GM18873 (cell line): ENCODE measurements at regions not wholly inside any gene's neighbourhood (a gene's known extent, or its start where the extent isn't known, plus 50 kb on each side); places are given as distances from the start of the nearest gene placed in this dataset.

Experiments used
- ATAC-seq: cut with Tn5 transposase; IDR thresholded peaks from one replicate; pipeline ENCODE4 v1.9.1; 2021; ENCODE audit warnings: mild to moderate bottlenecking, moderate library complexity, moderate number of reproducible peaks; ENCODE audit not compliant: unreplicated experiment, low FRiP score

DNA sequence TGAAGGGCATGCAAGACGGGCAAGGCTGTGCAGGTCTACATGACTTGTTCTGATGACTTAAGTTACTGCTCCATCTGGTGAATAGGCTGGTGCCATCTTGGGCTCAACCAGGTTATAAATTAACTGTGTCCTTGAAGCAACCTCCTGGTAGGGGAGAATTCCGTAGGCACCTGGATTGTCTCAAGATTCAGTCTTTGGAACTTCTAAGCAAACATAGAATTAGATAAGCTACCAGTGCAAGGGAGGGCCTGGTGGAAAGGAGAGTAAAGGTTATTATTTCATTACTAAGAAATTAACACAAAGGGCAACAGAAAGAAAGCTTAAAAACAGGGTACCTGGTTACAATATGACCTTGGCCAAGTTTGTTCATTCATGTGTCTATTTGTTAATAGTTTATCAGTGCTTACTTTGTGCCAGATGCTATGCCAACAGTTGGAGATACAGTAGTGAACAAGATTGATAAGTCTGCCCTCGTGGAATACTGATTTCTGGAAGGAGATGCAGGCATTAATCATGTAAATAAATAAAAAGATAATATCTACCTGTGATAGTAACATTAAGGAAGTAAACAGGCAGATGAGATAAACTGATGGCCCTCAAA lies 107.0 kb upstream of the PALS2 start:
- ATAC-seq: no peak

DNA sequence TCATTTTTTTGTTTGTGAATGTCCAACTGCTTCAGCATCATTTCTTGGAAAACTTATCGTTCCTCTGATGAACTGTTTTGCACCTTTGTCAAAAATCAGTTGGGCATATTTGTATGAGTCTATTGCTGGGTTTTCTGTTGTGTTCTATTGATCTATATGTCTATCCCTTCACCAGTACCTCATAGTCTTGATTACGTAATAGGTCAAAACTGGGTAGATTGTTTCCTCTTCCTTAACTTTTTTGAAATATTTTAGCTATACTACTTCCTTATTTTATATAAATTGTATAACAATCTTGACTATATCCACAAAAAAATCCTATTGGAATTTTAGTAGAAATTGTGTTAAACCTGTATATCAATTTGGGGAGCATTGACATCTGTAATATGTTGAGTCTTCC lies 104.1 kb upstream of the PALS2 start:
- no peak for ATAC-seq

DNA sequence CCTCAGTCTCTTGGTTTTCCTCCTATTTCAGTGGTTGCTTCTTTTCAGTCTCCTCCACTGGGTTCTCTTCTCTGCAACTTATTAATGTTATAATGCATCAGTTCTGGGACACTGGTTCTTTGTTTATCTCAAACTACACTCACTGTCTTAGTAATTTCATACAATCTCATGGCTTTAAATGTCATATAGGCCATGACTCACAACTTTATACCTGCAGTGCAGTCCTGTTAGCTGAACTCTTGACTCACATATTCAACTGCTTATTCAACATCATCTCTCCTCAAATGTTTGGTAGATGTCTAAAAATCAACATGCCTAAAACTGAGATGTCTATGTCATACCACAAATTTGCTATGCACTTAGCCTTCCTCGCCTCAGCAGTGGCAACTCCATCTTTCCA lies 101.2 kb upstream of the PALS2 start:
- ATAC-seq: no peak

DNA sequence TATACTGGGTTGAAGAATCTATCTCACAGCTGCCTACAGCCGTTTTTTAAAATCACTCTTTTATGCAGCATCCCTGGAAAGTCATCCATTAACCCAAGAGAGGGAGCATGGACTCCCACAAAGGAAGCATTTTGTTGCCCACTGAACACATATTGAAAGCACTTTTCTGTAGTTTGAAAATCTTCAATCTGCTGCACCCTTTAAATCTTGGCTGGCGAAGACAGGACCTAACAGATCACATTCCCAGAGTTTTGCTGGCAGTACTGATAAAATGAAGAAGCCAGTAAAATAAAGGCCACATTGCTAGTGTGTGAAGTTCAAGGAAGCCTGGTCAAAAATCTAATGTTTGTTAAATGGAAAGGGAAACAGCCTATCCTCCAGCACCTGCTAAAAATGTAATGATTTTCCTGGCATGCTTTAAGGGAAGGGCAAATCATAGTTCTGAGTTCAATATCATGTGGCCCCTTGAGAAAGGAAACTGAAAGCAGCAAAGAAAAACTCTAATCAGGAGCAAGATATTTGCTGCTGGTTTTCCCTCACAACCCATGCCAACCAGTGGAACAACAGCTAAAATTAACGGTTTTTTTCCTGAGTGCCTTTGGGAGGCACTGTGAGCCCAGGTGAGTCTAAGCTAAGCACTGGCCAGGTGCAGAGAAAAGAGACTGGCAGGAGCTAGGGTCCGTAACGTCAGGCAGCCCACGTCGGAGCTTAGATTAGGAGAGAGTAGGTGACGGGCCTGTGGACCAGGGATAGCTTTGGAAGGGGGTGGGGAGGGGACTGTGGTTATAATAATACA lies 97.9 kb upstream of the PALS2 start:
- no peak for ATAC-seq

DNA sequence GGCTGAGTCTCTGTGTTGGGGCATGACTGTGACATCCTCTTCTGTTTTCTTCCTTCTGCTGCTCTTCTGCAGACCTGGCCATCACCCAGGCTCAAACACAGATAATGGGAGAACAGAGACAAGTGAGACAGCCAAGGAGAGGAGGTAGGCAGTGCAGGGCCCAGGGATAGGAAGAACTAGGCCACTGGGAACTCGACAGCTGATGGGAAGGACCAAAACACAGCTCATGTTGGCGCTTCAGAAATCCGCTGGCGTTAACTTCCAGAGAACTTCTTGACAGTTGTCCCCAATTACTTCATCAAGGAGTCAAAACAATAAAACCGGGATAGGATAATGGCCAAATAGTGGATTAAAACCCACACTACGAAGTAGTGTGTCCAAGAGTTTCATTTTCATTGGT lies 97.0 kb upstream of the PALS2 start:
- ATAC-seq: no peak

DNA sequence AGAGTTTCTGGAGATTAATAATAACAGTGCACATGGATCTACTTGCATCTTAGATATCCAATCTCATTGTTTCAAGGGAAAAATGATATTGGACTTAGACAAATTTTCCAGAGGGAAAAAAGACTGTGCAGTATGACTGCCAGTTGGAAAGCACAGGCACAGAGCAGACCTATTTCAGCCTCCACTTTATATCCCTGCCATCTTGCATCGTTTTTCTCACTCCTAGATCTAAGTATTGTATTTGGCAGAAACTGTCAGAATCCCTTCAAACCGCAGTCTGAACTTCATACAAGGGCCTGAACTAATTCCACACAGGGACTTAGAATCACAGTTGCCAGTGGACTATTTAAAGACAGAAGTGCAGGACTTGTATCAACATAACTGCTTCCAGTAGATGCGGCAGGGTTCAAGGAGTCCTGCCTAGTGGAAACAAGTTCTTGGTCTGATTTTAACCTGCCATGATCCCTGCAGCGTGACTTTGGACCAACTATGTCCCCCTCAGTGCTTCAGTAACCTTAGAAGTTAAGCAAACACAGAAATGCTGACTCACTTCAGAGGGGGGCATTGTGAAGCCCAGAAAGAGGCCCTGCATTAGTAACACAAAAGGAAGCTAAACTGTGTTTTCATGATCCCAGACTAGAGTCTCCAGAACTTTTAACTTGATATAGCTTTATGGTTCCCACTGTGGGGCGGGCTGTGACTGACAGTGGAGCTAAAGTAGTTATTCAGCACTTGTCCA lies 95.7 kb upstream of the PALS2 start:
- no peak for ATAC-seq

DNA sequence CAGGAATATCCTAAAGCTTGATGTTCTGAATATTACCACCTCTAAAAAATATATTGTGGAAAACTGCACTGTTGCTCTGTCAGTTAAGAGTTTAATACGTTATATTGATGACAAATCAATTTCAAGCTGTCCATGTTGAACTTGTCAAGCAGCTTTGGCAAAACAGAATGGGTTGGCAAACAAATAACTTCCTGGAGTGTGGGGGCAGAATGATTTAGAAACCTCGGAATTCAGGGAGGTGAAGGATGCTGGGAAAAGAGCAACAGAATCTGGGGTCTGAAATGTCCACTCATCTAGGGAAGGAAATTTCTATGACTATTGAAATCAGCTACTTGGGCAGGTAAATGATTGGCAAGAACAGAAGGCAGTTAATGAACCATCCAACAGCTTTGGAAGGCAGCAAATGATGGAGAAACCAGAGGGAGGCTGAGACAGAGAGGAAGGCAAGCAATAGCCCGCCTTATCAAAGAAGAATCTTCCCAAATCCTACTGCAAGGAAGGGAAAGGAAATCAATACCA lies 95.1 kb upstream of the PALS2 start:
- no peak for ATAC-seq

DNA sequence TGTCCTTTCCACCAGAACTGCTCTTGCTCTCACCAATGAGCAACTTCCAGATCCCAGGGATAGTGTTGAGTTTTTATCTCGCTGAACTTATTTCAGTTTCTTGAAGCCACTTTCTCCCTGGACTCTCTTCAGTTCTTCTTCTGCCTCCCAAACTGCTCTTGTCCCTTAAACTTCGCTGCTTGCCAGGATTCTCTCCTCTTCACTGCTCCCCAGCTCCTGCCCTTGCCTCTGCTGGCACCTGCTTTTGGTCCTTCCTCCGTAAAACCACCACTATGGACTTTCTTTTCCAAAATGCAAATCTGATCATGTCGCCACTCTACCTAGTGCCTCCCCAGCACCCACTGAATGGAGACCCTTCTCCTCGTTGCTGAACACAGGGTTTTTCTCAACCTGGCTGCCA lies 92.8 kb upstream of the PALS2 start:
- ATAC-seq: no peak

DNA sequence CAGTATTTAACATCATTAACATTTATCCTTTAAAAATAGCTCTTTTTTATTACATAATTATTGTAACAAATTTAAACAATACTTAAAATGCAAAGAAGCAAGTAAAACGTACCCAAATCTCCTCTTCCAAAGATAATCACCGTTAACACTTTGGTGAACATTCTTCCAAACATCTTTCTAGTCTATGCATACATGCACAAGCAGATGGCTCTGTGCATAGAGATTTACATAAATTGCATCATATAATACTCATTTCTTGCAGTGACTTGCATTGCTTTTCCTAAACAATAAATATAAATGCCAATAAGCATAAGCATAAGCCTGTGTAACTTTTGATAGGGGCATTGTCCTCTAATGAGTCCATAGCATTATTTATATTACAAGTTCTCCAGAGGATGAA lies 89.4 kb upstream of the PALS2 start:
- no peak for ATAC-seq

DNA sequence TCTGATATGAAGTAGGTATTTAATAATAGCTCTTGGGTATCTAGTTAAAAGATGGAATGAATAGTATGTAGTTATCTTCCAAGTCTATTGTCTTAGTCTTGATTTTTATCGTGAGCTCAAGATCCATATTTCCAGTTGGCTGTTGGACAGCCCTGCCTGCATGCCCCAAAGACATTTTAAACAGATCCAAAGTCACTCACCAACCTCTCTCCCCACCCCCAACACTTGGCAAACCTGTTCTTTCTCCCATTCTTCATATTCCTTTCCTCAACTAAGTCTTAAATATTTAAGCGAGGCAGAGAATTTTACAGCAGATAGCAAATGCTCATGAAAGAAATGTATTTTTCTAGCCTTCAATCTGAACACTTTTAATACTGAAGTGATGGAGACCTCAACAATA lies 80.7 kb upstream of the PALS2 start:
- no peak for ATAC-seq

DNA sequence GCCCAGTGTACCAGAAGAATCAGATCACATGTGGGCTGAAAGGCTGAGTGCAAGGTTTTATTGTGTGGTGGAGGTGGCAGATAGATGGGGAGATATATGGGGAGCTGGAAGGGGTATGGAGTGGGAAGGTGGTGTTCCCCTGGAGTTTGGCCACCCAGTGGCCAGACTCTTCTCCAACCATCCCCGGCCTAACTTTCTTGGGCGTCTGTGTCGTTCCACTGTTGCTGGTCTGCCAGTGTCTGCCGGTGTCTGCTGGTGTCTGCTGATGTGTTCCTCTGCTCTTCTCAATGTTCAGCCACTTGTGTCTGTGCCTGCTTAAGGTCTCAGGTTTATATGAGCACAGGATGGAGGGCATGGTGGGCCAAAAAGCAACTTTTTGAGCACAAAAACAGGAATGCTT lies 78.4 kb upstream of the PALS2 start:
- no peak for ATAC-seq

DNA sequence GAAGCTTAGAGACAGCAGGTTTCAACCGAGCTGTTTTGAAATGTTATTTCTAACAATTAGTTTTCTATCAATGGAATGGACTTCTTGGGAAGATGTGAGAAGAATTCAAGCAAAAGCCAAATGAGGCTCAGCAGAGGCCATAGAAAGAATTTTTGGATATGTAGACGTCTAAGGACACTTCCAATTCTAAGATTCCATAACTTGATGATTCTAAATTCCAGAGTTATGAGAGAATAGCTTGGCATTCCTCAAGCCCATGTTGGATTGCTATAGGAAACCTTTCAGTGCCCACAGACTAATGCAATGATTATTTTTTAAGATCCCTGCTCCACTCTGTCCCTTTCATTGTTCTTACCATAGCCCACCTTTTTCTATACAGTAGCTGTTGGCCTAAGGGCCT lies 77.2 kb upstream of the PALS2 start:
- no peak for ATAC-seq

DNA sequence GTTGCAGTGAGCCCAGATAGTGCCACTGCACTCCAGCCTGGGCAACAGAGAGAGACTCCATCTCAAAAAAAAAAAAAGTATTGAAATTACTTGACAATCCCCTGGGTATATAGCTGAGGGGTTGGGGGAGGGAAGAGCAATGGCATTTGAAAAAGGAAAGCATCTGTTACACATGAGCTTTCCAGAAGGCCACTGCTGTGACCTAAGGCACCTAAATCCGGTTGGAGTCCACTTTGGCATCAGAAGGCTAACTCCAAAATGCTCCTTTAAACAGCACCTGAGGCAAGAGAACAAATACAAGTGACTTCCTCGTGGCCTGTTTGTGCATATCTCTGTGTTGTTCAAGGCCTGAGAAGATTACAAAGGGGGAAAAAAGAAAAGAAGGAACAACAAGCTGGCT lies 74.8 kb upstream of the PALS2 start:
- ATAC-seq: no peak

DNA sequence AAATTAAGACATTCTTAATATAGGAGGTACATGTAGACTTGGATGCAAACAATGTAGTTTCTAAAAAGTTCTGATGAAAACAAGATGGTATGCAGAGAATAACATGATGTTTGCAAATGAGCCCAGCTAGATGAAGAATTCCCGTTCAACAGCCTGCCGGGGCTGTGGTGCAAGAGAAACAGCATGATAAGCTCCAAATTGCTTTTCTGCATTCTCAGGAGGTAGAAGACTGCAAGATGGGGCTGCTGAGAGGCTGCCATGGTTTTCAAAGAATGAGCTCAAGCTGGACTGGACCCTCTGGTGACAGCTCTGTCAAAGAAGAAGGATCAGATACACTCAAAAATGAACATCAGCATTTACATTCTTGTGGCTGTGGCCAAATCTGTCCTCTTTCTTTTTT lies 73.4 kb upstream of the PALS2 start:
- no peak for ATAC-seq

DNA sequence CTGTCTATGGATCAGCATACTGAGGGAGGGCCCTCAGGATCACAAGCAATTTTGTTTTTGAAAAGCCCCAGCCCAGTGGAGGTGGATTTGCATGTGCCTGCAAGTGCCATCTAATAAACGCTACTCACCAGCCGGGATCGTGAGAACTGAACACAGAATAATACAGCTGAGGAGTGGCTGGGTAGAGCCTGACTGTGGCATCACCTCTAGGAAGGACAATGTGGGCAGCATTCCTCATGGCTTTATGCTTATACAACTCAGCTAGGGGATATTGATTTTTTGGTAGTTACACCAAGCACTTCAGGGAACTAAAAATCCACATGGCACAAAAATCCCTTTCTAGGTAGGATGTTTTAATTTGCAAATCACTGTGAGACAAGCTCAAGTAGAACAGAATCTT lies 72.7 kb upstream of the PALS2 start:
- no peak for ATAC-seq

DNA sequence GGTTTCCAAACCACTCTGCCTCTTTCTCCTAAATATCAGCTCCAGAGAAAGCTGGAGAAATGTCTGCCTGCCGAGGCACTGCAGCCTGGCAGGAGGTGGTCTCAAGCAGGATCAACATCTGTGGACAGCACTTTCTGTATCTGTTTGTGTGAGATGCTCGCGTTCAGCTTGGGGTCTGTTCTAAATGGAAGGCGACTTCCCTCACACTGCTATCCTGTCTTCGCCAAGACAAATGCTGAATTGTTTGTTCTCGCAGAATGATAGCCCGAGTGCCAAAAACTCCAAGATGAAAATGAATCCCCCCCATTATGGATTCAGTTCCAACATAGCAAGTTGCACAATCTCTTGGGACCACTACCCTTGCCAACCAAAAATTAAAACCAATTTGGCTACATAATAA lies 72.2 kb upstream of the PALS2 start:
- ATAC-seq: no peak

DNA sequence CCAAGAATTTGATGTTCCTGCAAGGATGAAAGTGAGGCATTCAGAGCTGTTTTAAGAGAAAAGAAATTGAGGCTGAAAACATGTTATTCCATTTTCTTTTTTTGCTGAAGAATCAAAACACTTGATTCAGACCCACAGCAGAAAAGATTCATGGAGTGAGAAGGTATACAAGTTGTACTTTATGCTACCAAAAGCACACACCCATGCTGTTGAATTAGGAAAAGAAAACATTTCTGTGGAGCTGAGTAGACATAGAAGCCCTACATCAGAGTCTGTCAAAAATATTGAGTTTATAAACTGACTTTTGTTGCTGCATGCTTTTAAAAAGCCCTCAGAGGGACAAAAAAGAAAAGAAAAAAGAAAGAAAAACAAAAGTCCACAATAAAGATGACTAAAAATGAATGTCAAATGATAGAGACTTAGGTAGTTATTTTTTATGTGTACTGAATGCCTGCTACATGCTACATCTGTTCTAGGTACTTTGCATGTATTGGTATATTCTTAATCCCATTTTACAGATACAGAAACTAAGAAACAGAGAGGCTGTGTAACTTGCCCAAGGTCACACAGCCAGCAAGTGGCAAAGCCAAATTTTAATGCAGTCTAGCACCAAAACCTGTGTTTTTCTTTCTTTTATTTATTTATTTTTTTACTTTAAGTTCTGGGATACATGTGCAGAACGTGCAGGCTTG lies 71.7 kb upstream of the PALS2 start:
- ATAC-seq: no peak

DNA sequence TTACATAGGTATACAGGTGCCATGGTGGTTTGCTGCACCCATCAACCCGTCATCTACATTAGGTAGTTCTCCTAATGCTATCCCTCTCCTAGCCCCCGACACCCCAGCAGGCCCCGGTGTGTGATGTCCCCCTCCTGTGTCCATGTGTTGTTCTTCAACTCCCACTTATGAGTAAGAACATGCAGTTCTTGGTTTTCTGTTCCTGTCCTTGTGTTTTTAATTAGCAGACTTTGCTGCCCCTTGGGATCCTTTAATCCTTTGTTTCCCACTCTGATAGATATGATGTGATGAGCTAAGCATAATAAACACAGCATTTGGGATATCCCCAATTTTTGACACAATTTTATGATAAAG lies 71.1 kb upstream of the PALS2 start:
- ATAC-seq: no peak

DNA sequence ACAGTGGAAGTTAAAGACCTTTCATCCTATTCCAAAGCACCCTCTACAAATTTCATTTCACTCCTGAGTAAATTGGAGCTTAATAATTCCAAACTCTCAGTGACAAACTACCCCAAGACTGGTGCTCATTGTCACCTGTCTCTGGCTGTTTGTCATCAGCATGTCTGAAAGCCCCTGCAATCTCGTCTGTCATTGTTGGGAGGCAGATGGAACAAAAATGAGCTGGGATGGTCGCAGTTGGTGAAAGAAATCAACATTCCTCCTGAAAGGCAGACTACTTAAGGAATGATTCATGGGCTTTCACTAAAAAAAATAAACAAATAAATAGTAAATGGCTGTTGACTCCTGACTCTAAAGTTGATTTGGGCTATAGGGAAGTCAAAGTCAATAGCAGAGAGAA lies 69.7 kb upstream of the PALS2 start:
- ATAC-seq: no peak

DNA sequence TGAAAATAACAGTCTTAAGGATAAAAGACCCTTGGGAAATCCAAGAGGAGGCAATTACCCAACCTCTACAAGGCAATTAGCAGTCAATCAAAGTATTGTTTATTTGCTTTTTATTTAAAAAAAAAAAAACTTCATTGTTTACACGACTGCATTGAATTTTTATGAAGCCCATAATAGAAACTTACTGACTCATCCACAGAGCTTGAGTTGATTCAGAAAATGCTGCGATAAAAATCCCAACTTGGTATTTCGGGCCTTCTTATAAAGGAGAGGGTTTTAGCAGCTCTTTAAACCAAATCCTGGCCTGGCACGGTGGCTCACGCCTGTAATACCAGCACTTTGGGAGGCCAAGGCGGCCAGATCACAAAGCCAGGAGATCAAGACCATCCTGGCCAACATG lies 69.2 kb upstream of the PALS2 start:
- ATAC-seq: no peak

DNA sequence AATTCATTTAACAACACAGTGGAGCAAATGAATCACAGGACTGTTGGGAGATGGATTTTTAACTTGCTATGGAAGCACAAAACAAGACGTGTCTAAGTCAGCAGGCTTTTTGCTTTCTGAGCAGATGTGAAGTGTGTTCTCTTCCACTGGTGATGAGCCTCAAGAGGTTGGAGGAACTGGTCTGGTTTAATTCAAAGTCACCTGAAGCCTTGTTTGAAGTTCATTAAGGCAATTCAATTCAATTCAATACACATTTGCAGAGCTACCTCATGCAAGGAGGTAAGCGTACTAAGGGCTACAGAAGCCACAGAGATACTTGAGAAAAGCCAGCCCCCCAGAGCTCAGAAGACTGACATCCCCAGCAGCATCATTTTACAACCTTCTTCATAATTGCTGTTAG lies 68.4 kb upstream of the PALS2 start:
- ATAC-seq: no peak
